ENCODE measurements at regions not wholly inside any gene's neighbourhood (a gene's known extent, or its start where the extent isn't known, plus 50 kb on each side); places are given as distances from the start of the nearest gene placed in this dataset.

GRCh38 chr10:32169556-32169955 lies 113.3 kb upstream of the KIF5B start:
- DNase-seq (ENCODE audit: low spot score) = no peak

- no peak for DNase-seq (ENCODE audit: low spot score)
Measured at GRCh38 chr10:32167450-32167849, 111.2 kb upstream of the KIF5B start.

GRCh38 chr10:32166365-32166764 lies 110.1 kb upstream of the KIF5B start:
- DNase-seq (ENCODE audit: low spot score) = no peak

GRCh38 chr10:32163762-32164148 lies 107.5 kb upstream of the KIF5B start:
- no peak for DNase-seq (ENCODE audit: low spot score)

GRCh38 chr10:32163071-32163761 lies 107.0 kb upstream of the KIF5B start:
- DNase-seq (ENCODE audit: low spot score) = no peak

GRCh38 chr10:32161586-32161985 lies 105.4 kb upstream of the KIF5B start:
- DNase-seq (ENCODE audit: low spot score) = no peak

- no peak for DNase-seq (ENCODE audit: low spot score)
Measured at GRCh38 chr10:32160864-32161263, 104.6 kb upstream of the KIF5B start.

GRCh38 chr10:32159264-32159663 lies 103.0 kb upstream of the KIF5B start:
- no peak for DNase-seq (ENCODE audit: low spot score)

- DNase-seq (ENCODE audit: low spot score) = no peak
Measured at GRCh38 chr10:32156031-32156495, 99.8 kb upstream of the KIF5B start.

GRCh38 chr10:32155075-32155516 lies 98.9 kb upstream of the KIF5B start:
- no peak for DNase-seq (ENCODE audit: low spot score)

GRCh38 chr10:32153931-32154330 lies 97.7 kb upstream of the KIF5B start:
- DNase-seq (ENCODE audit: low spot score) = no peak

GRCh38 chr10:32153252-32153651 lies 97.0 kb upstream of the KIF5B start:
- no peak for DNase-seq (ENCODE audit: low spot score)

- DNase-seq (ENCODE audit: low spot score) = no peak
Measured at GRCh38 chr10:32151871-32152270, 95.6 kb upstream of the KIF5B start.

GRCh38 chr10:32150532-32151101 lies 94.4 kb upstream of the KIF5B start:
- no peak for DNase-seq (ENCODE audit: low spot score)

GRCh38 chr10:32149252-32149955 lies 93.2 kb upstream of the KIF5B start:
- DNase-seq (ENCODE audit: low spot score) = no peak

- no peak for DNase-seq (ENCODE audit: low spot score)
Measured at GRCh38 chr10:32148864-32149251, 92.6 kb upstream of the KIF5B start.

GRCh38 chr10:32147730-32148129 lies 91.5 kb upstream of the KIF5B start:
- DNase-seq (ENCODE audit: low spot score) = no peak

GRCh38 chr10:32146166-32146565 lies 89.9 kb upstream of the KIF5B start:
- DNase-seq (ENCODE audit: low spot score) = no peak

- DNase-seq (ENCODE audit: low spot score) = peak; percentile 27
Measured at GRCh38 chr10:32144817-32145688, 88.8 kb upstream of the KIF5B start.

GRCh38 chr10:32143302-32143847 lies 87.2 kb upstream of the KIF5B start:
- no peak for DNase-seq (ENCODE audit: low spot score)

GRCh38 chr10:32142646-32143045 lies 86.4 kb upstream of the KIF5B start:
- DNase-seq (ENCODE audit: low spot score) = no peak

All from LoVo (cell line).